ENCODE measurements at regions not wholly inside any gene's neighbourhood (a gene's known extent, or its start where the extent isn't known, plus 50 kb on each side); places are given as distances from the start of the nearest gene placed in this dataset.

DNA sequence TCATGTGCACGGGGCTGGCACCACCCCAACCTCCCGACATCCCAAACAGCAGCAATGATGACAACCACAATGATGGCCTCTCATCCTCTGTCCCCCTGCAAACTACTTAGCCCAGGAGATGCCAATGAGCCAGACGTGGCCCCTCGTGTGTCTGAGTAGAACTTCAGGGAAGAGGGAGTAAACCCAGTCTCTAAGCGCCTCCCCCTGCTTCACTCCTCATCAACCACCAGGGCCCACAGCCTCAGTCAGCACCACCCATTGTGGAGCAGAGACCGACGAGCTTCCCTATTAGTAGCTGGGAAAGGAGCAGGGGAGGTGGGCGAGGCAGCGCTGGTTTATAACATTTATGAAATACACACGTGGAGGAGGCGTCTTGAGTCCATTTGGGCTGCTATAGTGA is 182.7 kb upstream of the SFSWAP start:
- Histone ChIP-seq H3K4me1 (ENCODE audit: control insufficient read depth in 5 of 5, insufficient read depth in 5 of 5, low read length in 5 of 5) (peaks cover 0 to 8% (median 0%) of the 10 kb centered on the region in 5 donors), H3K9me3 (ENCODE audit: control insufficient read depth in 4 of 4, insufficient read depth in 3 of 4, low read length in 3 of 4) (no peaks in the 10 kb centered on the region), H3K36me3 (ENCODE audit: control insufficient read depth in 4 of 4, insufficient read depth in 4 of 4, low read length in 4 of 4) (no peaks in the 10 kb centered on the region), H3K4me3 (no peak overlapping the region), H3K9ac (ENCODE audit: insufficient read depth in 1 of 2, low read length in 2 of 2) (no peak overlapping the region), H3K27me3 (ENCODE audit: control insufficient read depth in 3 of 3, insufficient read depth in 3 of 3, low read length in 2 of 3) (peaks cover 0 to 5% (median 0%) of the 10 kb centered on the region in 3 donors), H3K27ac (ENCODE audit: low read depth in 1 of 2, low read length in 1 of 2) (no peak overlapping the region)
- TF ChIP-seq CTCF (IDR thresholded peaks at IDR 0.05; ENCODE audit: control extremely low read depth, extremely low read depth) = no peak
- WGBS, 2 donors = 83 to 89% methylated on average over 11 of the region's 11 CpGs
- ATAC-seq (ENCODE audit: insufficient read depth, low FRiP score) (no peak), DNase-seq (no peak)

- 37 to 63% methylated on average over 5 of the region's 5 CpGs for WGBS, 2 donors
- Histone ChIP-seq H3K9me3 (ENCODE audit: control insufficient read depth in 4 of 4, insufficient read depth in 3 of 4, low read length in 3 of 4) (no peaks in the 10 kb centered on the region), H3K9ac (ENCODE audit: insufficient read depth in 1 of 2, low read length in 2 of 2) (no peak overlapping the region), H3K4me3 (no peak overlapping the region), H3K36me3 (ENCODE audit: control insufficient read depth in 4 of 4, insufficient read depth in 4 of 4, low read length in 4 of 4) (no peaks in the 10 kb centered on the region), H3K27me3 (ENCODE audit: control insufficient read depth in 3 of 3, insufficient read depth in 3 of 3, low read length in 2 of 3) (peaks cover 0 to 5% (median 0%) of the 10 kb centered on the region in 3 donors), H3K27ac (ENCODE audit: low read depth in 1 of 2, low read length in 1 of 2) (no peak overlapping the region), H3K4me1 (ENCODE audit: control insufficient read depth in 5 of 5, insufficient read depth in 5 of 5, low read length in 5 of 5) (peaks cover 0 to 8% (median 0%) of the 10 kb centered on the region in 5 donors)
- TF ChIP-seq CTCF (IDR thresholded peaks at IDR 0.05; ENCODE audit: control extremely low read depth, extremely low read depth) = no peak
- DNase-seq (no peak), ATAC-seq (ENCODE audit: insufficient read depth, low FRiP score) (no peak)
Measured at GRCh38 chr12:131528667-131529066, 182.2 kb upstream of the SFSWAP start.

- Histone ChIP-seq H3K27ac (ENCODE audit: low read depth in 1 of 2, low read length in 1 of 2) (no peak overlapping the region), H3K27me3 (ENCODE audit: control insufficient read depth in 3 of 3, insufficient read depth in 3 of 3, low read length in 2 of 3) (peaks cover 0 to 5% (median 0%) of the 10 kb centered on the region in 3 donors), H3K9me3 (ENCODE audit: control insufficient read depth in 4 of 4, insufficient read depth in 3 of 4, low read length in 3 of 4) (no peaks in the 10 kb centered on the region), H3K4me3 (no peak overlapping the region), H3K4me1 (ENCODE audit: control insufficient read depth in 5 of 5, insufficient read depth in 5 of 5, low read length in 5 of 5) (peaks cover 0 to 8% (median 0%) of the 10 kb centered on the region in 5 donors), H3K36me3 (ENCODE audit: control insufficient read depth in 4 of 4, insufficient read depth in 4 of 4, low read length in 4 of 4) (no peaks in the 10 kb centered on the region), H3K9ac (ENCODE audit: insufficient read depth in 1 of 2, low read length in 2 of 2) (no peak overlapping the region)
- no peak for TF ChIP-seq CTCF (IDR thresholded peaks at IDR 0.05; ENCODE audit: control extremely low read depth, extremely low read depth)
- ATAC-seq (ENCODE audit: insufficient read depth, low FRiP score) (no peak), DNase-seq (no peak)
- 94 to 95% methylated on average over 18 of the region's 18 CpGs for WGBS, 2 donors
Measured at GRCh38 chr12:131529196-131530040, 181.5 kb upstream of the SFSWAP start.
